IPS-11a (cell line): ENCODE measurements at regions not wholly inside any gene's neighbourhood (a gene's known extent, or its start where the extent isn't known, plus 50 kb on each side); places are given as distances from the start of the nearest gene placed in this dataset.
"Not testable (repeated sequence)": the region's sequence is repeated elsewhere in the genome, so short reads cannot be mapped to it uniquely, and the experiment has no call there.

ENCODE experiments used
- H3K4me3 ChIP-seq: one replicate; pipeline ENCODE4 v1.5.1; 2013; ENCODE audit warnings: low read depth, low read length, control low read depth

GRCh38 chr2:185245806-185246205 lies 492.8 kb upstream of the FSIP2 start:
- H3K4me3 ChIP-seq = no peak overlapping the region

GRCh38 chr2:185246717-185247116 lies 491.9 kb upstream of the FSIP2 start:
- H3K4me3 ChIP-seq = no peak overlapping the region

DNA sequence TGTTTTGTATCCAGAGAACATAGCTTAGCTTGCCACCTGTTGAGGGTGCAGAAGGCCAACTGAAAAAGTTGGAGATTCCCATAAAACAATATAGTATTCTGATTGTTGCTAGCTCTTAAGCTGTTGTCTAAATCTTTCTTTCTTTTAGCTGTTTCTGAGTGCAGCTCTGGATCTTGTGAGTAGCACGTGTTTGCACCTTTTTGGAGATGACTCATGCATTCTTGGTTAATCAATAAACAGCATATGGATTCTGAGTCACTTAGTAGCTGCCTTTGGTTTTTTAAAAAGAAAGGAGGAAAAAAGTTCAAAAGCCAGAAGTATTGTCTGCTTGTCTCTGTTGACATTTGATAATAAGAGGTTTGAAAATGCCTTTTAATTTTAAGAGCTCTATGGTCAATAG lies 483.0 kb upstream of the FSIP2 start:
- no peak overlapping the region for H3K4me3 ChIP-seq

DNA sequence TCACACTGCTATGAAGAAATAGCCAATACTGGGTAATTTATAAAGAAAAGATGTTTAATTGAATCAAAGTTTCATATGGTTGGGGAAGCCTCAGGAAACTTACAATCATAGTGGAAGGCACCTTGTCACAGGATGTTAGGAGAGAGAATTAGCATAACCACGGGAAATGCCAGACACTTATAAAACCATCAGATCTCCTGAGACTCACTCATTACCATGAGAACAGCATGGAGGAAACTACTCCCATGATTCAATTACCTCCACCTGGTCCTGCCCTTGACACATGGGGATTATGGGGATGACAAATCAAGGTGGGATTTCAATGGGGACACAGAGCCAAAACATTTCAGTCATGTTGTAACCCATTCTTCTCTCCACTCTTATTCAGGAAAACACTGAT lies 472.9 kb upstream of the FSIP2 start:
- H3K4me3 ChIP-seq = no peak overlapping the region

- H3K4me3 ChIP-seq = no peak overlapping the region
Measured at GRCh38 chr2:185268651-185269050, 470.0 kb upstream of the FSIP2 start.

DNA sequence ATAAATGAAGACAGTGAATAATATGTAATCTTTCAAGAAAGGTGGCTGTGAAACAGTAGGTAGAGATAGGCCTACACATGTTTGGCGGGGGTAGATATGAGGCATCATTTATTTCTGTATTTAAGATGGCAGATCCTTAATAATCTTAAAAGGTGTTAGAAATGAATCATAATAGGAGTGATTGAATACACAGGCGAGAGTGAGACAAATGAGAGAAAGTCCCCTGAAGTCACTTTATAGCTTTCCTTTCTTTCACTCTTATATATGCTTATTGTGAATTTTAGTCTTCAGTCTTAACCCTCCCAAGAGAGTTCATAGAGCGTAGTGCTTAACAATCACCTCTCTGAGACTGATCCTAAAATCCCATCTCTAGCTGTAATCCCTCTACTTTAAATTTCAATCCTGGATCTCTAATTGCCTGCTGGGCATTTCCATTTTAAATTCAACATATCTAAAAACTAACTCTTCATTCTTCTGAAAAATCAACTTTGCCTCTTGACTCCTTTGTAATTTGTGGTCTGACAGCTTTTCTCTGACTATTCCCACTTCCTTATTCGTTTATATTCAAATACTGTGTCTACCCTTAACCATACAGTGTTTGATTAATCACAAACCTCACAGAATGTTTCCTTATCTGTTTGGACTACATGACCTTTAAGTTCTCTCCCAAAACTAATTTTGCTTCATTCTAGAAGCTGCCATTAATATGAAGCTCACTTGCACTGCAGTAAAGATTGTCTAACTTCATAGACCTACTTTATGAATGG lies 463.7 kb upstream of the FSIP2 start:
- no peak overlapping the region for H3K4me3 ChIP-seq

DNA sequence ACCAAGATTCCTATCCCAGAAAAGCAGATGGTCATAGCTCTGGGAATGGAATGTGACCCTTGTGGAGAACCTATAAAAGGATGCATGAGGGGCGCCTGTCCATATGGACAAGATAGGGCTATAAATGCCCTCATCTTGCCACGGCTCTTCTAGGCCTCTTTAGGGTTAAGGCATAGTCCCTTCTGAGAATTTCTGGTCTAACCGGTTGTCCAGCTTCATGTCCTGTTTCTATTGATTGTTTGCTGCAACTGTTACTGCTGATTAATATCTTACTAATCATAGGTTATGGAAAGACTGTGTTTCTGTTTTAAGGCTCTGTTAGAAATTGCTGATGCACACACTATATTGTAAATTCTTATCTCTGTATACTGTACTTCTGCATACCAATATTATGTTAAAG lies 462.6 kb upstream of the FSIP2 start:
- H3K4me3 ChIP-seq = not testable (repeated sequence)

- no peak overlapping the region for H3K4me3 ChIP-seq
Measured at GRCh38 chr2:185278761-185279160, 459.8 kb upstream of the FSIP2 start.

DNA sequence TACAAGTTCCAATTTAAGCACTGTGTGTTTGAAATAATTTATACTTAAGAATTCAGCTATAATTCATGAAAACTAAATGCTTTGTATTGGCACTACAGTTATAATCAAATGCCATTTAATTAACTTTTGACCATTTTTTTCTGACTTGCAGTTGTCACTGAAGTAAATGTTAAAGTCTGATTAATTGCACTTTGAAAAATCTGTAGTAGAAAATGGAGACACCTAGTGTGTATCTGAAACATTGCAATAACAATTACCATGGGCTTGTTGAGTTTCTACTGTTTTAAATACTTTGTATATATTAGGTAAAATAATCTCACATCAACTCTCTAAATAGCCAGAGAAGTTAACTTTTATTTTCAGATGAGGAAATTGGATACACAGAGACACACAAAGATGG lies 458.6 kb upstream of the FSIP2 start:
- no peak overlapping the region for H3K4me3 ChIP-seq

GRCh38 chr2:185284696-185285095 lies 453.9 kb upstream of the FSIP2 start:
- H3K4me3 ChIP-seq = no peak overlapping the region

DNA sequence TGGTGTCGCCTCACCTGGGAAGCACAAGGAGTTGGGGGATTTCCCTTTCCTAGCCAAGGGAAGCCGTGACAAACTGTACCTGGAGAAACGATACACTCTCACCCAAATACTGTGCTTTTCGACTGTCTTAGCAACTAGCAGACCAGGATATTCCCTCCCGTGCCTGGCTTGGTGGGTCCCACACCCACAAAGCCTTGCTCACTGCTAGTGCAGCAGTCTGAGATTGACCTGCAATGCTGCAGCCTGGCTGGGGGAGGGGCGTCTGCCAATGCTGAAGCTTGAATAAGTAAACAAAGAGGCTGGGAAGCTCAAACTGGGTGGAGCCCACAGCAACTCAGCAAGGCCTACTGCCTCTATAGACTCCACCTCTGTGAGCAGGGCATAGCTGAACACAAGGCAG lies 448.6 kb upstream of the FSIP2 start:
- not testable (repeated sequence) for H3K4me3 ChIP-seq

DNA sequence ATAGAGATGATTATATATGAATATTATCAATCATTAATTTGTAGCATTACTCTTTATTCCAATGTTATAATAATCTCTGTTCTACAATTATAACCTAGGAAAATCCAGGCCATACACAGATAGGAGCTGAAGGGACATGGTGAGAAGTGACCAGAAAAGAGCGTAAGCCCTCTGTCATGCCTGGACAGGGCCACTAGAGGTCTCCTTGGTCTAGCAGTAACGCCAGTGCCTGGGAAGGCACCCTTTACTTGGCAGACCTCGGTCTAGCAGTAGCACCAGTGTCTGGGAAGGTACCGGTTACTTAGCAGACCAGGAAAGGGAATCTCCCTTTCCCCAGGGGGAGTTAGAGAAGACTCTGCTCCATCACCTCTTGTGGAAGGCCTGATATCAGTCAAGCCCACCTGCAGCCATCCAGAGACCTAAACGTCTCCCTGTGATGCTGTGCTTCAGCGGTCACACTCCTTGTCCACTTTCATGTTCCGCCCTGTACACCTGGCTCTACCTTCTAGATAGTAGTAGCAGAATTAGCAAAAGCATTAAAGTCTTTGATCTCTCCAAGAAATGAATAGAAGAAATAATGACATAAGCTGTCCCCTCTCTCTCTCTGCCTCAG lies 447.5 kb upstream of the FSIP2 start:
- no peak overlapping the region for H3K4me3 ChIP-seq

- H3K4me3 ChIP-seq = no peak overlapping the region
Measured at GRCh38 chr2:185299867-185300266, 438.7 kb upstream of the FSIP2 start.

GRCh38 chr2:185306119-185306518 lies 432.5 kb upstream of the FSIP2 start:
- H3K4me3 ChIP-seq = no peak overlapping the region

GRCh38 chr2:185316383-185316782 lies 422.2 kb upstream of the FSIP2 start:
- H3K4me3 ChIP-seq = no peak overlapping the region

DNA sequence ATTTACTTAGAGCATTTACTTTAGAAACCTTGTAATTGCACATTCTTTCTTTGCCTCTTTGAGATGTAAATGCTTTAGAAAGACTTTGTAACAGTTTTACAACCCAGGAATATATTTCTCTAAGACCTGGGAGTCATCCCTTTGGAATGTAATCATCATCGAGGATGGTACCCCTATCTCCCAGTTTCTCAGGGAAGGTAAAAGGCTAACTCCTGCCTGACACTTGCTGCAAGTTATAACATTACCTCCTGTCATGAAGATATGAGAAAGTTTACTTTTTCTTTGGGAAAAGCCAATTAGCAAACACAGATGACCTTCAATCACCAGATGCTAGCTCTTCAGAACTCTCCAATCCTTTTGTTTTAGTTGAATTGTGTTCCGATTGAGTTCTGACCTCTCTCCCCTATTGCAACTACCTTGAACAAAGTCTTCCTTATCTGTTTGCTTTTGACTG lies 420.3 kb upstream of the FSIP2 start:
- H3K4me3 ChIP-seq = no peak overlapping the region

DNA sequence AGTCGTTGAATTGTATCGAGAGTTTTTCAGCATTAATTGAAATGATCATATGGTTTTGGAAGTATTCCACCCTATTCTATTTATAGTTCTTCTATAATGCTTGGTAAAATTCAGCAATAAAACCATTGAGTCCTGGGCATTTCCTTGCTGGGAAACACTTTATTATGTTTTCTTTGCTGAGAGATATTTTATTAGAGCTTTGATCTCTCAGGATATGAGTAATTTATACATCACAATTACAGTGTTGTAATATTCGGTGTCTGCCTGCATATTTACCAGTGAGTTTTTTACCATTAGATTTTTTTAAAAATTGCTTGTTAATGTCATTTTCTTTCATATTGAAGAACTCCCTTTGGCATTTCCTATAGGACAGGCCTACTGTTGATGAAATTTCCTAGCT lies 402.7 kb upstream of the FSIP2 start:
- no peak overlapping the region for H3K4me3 ChIP-seq

DNA sequence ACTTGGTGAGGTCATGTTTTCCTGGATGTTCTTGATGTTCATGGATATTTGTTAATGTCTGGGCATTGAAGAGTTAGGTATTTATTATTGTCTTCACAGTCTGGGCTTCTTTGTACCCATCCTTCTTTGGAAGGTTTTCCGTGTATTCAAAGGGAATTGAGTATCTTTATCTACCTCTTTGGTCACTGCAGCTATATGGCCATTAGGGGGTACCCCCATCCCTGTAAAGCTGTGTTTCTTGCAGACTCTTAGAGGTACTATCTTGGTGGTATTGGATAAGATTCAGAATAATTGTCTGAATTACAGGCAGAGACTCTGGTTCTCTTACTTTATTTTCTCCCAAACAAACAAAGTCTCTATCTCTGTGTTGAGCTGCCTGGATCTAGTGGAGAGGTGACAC lies 401.6 kb upstream of the FSIP2 start:
- H3K4me3 ChIP-seq = no peak overlapping the region

DNA sequence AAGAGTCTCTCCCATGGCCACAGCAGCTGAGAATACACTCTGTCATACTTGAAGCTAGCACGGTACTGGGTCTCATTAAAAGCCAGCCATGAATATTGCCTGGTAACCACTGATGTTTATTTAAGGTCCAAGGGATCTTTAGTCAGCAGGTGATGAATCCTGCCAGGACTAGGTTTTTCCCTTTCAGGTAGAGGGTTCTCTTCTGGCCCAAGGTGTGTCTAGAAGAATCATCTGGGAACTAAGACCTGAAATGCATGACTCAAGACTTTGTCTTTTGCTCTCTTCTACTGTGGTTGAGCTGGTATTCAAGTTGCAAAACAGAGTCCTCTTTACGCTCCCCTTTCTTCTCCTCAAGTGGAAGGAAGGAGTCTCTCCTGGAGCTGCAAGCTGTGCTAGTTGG lies 400.5 kb upstream of the FSIP2 start:
- H3K4me3 ChIP-seq = no peak overlapping the region

DNA sequence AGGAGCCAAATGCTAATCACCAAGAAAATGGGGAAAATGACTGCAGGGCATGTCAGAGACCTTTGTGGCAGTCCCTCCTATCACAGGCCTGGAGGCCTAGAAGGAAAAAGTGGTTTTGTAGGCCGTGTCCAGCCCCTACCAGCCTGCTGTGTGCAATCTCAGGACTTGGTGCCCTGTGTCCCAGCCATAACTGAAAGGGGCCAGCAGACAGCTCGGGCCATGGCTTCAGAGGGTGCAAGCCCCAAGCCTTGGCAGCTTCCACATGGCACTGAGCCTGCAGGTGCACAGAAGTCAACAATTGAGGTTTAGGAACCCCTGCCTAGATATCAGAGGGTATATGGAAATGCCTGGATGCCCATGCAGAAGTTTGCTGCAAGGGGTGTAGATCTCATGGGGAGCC lies 391.2 kb upstream of the FSIP2 start:
- no peak overlapping the region for H3K4me3 ChIP-seq

DNA sequence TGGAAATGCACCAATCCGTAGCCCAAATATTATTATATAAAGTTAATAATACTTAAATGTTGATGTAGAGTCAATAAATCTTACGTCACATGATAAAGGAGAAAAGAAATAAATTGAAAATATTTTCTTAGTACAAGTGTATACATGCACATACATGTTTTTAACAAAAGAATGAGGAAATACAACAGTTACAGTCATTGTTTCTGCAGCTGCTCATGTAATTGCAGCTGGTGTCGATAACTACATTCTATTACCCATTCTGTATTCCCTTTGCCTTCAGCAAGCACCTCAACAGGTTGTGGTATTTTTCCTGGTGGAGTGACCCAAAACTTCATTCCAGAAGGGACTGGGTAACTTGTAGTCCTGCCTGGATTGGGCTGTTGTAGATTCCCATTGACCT lies 377.8 kb upstream of the FSIP2 start:
- H3K4me3 ChIP-seq = no peak overlapping the region

- no peak overlapping the region for H3K4me3 ChIP-seq
Measured at GRCh38 chr2:185372188-185372587, 366.4 kb upstream of the FSIP2 start.

GRCh38 chr2:185373229-185373628 lies 365.4 kb upstream of the FSIP2 start:
- no peak overlapping the region for H3K4me3 ChIP-seq
